ENCODE measurements at regions not wholly inside any gene's neighbourhood (a gene's known extent, or its start where the extent isn't known, plus 50 kb on each side); places are given as distances from the start of the nearest gene placed in this dataset.

DNA sequence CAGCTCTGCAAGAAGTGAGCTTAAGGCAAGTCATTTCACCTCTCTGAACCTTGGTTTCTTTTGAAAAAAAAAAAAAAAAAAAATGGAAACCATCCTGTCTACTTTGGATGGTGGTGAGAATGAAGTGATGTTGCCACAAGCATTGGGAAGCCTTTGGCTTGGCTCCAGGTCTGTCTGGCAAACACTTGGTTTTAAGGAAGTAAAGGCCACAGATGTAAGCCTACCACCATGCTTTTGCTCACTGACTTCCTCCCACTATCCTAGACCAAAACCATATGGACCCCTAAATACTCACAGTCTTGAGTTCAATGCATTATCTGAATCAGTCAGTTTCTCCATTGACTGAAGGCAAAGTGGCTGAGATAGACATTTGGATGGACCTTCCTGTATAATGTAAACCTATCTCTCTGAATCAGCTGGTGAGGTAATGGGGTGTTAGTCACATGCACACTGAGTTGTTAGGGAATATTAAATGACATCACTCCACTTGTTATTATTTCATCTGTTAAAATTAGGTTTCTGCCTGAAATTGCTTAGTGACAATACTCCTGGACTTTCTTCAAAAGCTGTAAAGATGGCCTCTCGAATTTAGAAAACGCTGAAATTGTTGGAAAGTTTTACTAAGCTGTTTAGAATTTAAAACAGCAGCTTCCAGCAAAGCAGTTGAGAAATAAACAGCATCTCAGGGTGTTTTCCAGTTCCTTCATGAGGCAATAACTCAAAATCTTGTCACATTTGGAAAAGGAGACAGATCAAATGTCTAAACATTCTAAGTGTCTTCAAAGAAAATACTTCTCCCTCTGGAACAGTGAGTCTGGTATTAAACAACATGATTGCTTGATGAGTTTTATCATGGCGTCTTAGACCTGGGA lies 833.5 kb downstream of the DHX35 start:
- no peak for DNase-seq

GRCh38 chr20:39792334-39792733 lies 830.2 kb downstream of the DHX35 start:
- DNase-seq = no peak

- no peak for DNase-seq
These were observed 827.3 kb downstream of the DHX35 start for GRCh38 chr20:39789411-39789810.

- no peak for DNase-seq
These were observed 823.2 kb downstream of the DHX35 start for GRCh38 chr20:39785252-39785917.

DNA sequence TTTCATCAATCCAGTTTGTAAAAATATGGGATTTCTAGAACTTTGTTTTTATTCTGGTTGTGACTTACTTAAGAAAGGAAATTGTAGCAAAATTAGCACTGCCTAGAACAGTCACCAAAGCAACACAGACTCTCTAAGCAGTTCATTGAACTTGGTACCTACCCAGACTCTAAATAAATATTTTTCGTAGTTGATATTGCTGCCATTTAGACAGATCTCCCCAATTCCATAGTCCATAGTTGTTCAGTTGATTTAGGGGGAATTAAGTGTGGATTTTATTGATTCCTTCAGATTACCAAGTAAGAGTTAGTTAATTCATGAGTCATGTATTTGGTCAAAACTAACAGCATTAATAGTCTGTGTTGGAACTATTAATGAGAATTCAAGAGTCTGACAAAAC lies 822.5 kb downstream of the DHX35 start:
- no peak for DNase-seq

- DNase-seq = no peak
These were observed 816.9 kb downstream of the DHX35 start for GRCh38 chr20:39778847-39779604.

DNA sequence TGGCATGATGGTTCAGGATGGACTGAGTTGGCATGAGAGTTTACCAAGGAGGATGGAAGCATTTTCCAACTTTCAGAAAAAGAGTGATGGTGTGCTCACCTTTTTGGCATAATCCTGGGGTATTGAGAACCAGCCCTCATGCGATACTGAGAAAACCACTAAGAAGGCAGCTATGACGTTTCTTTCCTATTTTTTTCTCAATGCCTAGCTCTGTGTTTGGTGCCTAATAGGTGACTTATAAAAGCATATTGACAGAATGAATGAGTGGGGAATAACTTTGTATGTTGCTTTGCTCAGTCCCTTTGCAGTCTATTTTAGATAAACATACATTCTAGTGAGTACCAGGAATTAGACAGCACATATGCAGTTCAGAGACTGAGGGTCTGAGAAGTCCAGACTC lies 816.3 kb downstream of the DHX35 start:
- no peak for DNase-seq

DNA sequence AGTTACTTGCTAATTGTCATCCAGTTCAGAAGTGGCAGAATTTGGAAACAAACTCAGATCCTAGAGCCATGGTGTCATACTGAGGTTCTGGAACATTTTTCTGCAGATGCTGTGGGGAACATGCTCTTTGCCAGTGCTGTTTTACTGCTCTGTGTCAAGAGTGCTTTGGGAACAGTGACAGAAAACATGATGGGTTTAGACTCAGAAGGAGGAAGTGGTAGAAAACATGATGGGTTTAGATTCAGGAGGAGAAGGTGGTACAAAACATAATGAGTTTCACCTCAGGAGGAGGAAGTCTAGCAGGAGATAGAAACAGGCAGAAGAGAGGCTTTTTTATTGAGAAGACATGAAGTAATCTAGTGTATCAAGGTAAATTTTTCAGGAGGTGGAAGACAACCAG lies 815.5 kb downstream of the DHX35 start:
- no peak for DNase-seq

DNA sequence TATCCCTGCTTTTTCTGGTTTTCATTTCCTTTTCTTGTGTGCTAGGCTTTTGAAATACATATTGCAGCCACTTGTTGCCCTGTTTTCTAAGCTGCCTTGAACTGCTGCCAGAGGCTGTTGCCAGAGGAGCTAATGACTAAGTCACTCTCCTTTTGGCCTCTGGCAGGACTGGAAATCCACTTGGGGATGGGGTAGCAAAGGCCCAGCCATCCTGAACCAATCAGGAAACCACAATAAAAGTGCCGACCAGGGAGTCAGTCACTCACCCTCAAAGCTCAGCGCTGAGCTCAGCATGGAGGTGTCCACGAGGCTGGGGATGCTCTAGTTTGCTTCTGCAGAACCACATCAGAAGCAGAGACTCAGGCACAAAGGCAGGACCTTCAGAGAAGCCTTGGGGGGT lies 813.0 kb downstream of the DHX35 start:
- DNase-seq = no peak

DNA sequence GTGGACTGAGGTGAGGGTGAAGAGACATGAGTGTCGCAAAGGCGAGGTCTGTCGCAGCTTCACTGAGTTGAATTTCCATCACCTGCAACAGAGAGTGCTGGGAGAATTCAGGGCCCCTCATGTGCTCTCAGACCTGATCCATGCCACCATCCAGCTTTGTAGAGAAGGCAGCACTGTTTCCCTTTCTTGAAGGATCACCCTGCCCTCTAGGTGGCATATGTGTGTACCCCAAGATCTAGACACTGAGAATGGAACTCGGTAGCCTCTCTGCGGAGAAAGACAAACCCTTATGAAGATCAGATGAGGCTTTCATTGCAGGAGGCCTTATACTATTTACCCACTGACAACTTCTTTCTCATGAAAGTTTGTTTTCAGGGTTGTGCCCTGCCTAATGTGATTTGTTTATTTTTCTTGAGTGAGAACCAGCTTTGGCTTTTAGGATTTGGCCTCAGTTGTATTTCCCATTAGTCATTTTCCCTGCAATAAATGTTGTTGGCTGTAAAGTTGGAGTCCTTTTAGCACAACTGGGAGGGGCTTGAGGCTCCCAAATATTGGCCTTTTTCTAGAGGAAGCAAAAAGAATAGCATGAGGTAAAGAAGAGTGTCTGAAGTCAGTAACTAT lies 811.3 kb downstream of the DHX35 start:
- no peak for DNase-seq

DNA sequence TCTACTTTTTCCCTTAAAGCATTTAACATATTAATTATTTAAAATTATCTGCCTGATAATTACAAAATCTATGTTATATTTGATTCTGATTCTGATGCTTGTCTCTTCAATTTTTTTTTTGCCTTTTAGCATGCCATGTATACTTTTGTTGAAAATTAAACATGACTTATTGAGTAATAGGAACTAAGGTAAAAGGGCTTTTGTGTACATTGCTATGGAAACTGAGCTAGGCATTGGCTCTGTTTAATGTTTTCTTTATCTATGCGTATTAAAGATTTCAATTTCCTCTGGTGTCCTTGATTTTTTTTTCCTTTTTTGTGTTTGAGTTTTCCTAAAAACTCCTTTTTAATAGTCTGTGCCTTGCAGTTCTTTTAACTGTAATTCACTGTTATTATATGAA lies 805.2 kb downstream of the DHX35 start:
- DNase-seq = no peak

DNA sequence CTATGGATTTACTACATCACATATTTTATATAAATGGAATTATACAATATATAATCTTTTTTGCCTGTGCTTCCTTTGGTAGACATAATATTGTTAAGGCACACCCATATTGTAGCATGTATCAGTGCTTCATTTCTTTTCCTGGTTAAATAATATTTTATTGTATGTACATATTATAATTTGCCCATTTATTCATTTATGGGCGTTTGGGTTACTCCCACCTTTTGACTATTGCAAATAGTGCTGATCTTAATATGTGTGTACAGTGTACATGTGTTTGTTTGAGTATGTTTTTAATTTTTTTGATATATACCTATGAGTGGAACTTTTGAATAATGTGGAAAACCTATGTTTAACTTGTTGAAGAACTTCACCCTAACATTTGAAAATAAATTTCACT lies 804.2 kb downstream of the DHX35 start:
- DNase-seq = no peak

DNA sequence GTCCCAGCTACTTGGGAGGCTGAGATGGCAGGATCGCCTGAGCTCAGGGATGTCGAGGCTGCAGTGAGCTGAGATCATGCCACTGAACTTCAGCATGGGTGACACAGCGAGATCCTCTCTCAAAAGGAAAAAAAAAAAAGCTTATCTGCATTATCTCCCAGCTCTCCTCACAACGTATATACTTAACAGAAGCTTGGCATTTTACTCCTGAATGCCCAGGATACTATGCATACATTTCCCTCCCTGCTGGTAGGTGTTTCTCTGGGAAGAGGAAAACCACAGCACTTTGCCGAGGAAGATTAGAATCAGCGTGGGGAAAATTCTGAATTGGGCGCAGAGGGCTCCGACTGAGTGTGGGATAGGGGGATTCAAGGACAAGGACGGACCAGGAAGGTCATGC lies 800.6 kb downstream of the DHX35 start:
- DNase-seq = no peak

- DNase-seq = no peak
These were observed 796.7 kb downstream of the DHX35 start for GRCh38 chr20:39758876-39759275.

GRCh38 chr20:39756828-39757227 lies 794.7 kb downstream of the DHX35 start:
- no peak for DNase-seq

DNA sequence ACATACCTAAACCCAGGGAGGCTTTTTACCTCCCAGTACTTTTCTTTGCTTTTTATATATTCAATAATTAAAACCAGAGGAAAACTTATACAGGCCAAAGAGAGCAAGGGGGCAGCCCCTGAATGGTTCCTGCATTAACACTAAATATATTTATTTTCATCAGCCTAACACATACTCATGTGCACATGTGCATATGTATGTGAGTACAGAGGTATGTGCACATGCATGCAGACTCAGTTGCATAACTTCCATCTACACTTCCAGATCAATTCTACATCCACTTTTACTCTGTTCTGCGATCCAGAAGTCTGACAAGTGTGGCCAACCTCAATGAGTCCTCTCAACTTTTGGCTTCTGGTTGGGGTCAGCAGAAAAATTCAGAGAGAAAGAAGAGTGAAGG lies 794.2 kb downstream of the DHX35 start:
- DNase-seq = no peak

GRCh38 chr20:39752262-39752876 lies 790.2 kb downstream of the DHX35 start:
- DNase-seq = no peak

GRCh38 chr20:39751557-39752137 lies 789.5 kb downstream of the DHX35 start:
- DNase-seq = no peak

GRCh38 chr20:39745380-39745779 lies 783.2 kb downstream of the DHX35 start:
- no peak for DNase-seq

DNA sequence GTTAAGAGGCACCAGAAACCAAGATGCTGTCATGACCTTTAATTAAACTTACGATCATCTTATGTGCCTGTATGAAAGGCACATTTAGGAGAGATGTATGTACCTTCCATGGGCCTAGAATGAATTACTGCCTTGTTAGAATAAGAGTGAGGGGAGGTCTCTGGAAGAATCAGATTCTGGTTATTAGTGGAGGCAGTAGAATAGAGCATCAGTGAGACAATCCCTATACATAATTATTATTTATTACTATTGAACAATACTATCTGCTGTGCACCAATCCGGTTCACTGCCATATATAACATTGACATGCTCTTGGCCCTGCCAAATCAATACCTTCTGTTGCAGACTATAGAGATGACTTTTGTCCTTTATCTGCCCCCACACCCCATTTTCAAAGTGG lies 776.5 kb downstream of the DHX35 start:
- no peak for DNase-seq

DNA sequence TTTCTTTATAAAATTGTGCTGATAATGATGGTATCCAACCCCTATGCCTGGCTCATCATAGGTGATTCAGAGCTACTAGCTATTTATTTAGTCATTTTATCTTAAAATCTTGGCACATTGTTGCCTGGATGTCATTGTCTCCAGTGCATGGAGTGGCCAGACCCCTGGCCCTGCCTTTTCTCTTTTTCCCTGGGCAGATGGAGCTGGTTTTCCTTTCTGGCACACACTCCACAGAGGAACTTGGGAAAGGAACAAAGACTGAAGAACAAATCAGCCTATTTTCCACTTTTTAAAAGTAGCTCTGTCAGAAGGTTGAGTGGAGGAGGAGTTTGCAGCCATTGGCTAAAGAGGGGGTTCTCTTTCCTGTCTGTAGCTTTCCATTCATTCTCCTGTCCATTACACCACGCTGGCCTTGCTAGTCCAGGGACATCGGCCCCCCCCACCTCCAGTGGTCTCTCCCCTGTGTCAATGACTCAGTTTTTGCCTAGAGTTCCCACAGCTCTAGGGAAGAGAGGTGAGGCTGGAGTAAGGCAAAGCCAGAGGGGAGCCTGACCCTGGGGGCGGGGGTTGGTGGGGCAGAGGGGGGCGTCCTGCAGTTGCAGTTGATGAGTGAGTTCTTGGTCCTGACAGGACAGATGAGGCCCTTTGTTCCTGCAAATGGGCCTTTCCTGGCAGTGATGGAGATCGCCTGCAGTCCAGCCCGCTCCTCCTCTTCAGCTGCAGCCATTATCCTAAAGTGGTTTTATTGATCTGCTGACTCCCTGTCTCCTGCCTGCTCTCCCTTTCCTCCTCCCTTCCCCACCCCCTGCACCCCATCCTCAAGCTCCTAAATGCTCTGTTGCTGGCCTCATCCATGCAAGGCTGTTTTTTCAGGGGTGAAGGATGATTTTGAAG lies 774.5 kb downstream of the DHX35 start:
- DNase-seq = no peak

Data from bone marrow (tissue), 2 donors.